HCT116 (cell line): ENCODE measurements at regions not wholly inside any gene's neighbourhood (a gene's known extent, or its start where the extent isn't known, plus 50 kb on each side); places are given as distances from the start of the nearest gene placed in this dataset.

ENCODE experiments used
- CEBPB ChIP-seq: IDR thresholded peaks from 2 replicates; pipeline ENCODE4 v1.6.1; 2012; ENCODE audit warnings: low read depth
- ELF1 ChIP-seq: IDR thresholded peaks from 2 replicates; pipeline ENCODE4 v1.6.1; 2012; ENCODE audit warnings: low read depth, borderline replicate concordance
- EZH2phosphoT487 ChIP-seq: fragments of 200-600 bp; IDR thresholded peaks from 2 replicates; pipeline ENCODE4 v1.6.1; 2018; ENCODE audit warnings: antibody characterized with exemption, borderline replicate concordance
- JUND ChIP-seq: IDR thresholded peaks from 2 replicates; pipeline ENCODE4 v1.6.1; 2012
- POLR2A ChIP-seq: IDR thresholded peaks from 2 replicates; pipeline ENCODE4 v1.7.0; 2011; ENCODE audit warnings: borderline replicate concordance; ENCODE audit not compliant: insufficient read depth, insufficient read length; ENCODE audit errors: extremely low read depth
- POLR2AphosphoS5 ChIP-seq: IDR thresholded peaks from 2 replicates; pipeline ENCODE4 v1.6.1; 2011; ENCODE audit warnings: mild to moderate bottlenecking, low read depth, low read length, moderate library complexity
- SRF ChIP-seq: IDR thresholded peaks from 2 replicates; pipeline ENCODE4 v1.6.1; 2012; ENCODE audit warnings: low read depth
- TF ChIP-seq, protein P1 (sequence below), 3 experiments: fragments of 200-600 bp in 1 of 3; sonication (generic) in 1 of 3; IDR thresholded peaks in 2 of 3; conservative IDR thresholded peaks in 1 of 3; 2 replicates each; pipeline ENCODE4 v1.5.1; 2012 to 2017; ENCODE audit warnings: low read depth in 2 of 3, low read length in 2 of 3, antibody characterized with exemption in 1 of 3, borderline replicate concordance in 1 of 3, control low read depth in 1 of 3, mild to moderate bottlenecking in 1 of 3, mixed read lengths in 1 of 3, mixed run types in 1 of 3, moderate library complexity in 1 of 3; ENCODE audit not compliant: insufficient read depth in 1 of 3
- TF ChIP-seq, protein P2 (sequence below): IDR thresholded peaks from 2 replicates; pipeline ENCODE4 v1.6.1; 2011; ENCODE audit warnings: mild to moderate bottlenecking, low read length, moderate library complexity; ENCODE audit not compliant: insufficient replicate concordance; ENCODE audit errors: extremely low read depth

DNA sequence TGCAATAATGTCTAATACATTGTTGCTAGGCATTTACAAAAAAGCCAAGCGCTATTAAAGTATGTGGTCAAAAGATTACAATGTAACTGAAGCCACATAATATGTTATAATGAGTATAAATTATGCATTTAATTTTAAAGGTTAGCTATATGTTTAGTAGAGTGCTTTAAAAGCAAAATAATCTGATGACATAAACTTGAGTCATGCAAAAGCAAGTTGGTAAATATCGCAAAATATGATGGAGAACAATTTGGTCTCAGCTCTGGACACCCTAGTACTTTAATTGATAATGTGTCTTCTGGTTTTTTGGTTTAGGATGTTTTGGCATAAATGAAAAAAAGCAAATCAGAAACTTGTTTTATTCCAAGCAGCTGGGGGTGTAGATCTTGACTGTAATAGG is 188.6 kb upstream of the RREB1 start:
- TF ChIP-seq CEBPB: no peak
- TF ChIP-seq, protein P1, sequence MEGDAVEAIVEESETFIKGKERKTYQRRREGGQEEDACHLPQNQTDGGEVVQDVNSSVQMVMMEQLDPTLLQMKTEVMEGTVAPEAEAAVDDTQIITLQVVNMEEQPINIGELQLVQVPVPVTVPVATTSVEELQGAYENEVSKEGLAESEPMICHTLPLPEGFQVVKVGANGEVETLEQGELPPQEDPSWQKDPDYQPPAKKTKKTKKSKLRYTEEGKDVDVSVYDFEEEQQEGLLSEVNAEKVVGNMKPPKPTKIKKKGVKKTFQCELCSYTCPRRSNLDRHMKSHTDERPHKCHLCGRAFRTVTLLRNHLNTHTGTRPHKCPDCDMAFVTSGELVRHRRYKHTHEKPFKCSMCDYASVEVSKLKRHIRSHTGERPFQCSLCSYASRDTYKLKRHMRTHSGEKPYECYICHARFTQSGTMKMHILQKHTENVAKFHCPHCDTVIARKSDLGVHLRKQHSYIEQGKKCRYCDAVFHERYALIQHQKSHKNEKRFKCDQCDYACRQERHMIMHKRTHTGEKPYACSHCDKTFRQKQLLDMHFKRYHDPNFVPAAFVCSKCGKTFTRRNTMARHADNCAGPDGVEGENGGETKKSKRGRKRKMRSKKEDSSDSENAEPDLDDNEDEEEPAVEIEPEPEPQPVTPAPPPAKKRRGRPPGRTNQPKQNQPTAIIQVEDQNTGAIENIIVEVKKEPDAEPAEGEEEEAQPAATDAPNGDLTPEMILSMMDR (IDR thresholded peaks at IDR 0.05 in 2 of 3, conservative IDR thresholded peaks at IDR 0.05 in 1 of 3; ENCODE audit: borderline replicate concordance in 1 of 3, insufficient read depth in 1 of 3, low read depth in 2 of 3, low read length in 2 of 3): no peak
- TF ChIP-seq POLR2A: no peak
- TF ChIP-seq, protein P2, sequence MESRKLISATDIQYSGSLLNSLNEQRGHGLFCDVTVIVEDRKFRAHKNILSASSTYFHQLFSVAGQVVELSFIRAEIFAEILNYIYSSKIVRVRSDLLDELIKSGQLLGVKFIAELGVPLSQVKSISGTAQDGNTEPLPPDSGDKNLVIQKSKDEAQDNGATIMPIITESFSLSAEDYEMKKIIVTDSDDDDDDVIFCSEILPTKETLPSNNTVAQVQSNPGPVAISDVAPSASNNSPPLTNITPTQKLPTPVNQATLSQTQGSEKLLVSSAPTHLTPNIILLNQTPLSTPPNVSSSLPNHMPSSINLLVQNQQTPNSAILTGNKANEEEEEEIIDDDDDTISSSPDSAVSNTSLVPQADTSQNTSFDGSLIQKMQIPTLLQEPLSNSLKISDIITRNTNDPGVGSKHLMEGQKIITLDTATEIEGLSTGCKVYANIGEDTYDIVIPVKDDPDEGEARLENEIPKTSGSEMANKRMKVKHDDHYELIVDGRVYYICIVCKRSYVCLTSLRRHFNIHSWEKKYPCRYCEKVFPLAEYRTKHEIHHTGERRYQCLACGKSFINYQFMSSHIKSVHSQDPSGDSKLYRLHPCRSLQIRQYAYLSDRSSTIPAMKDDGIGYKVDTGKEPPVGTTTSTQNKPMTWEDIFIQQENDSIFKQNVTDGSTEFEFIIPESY: no peak
- TF ChIP-seq EZH2phosphoT487: no peak
- TF ChIP-seq JUND: no peak
- TF ChIP-seq SRF: no peak
- no peak for TF ChIP-seq POLR2AphosphoS5
- TF ChIP-seq ELF1: no peak
